GM19025 (cell line): ENCODE measurements at regions not wholly inside any gene's neighbourhood (a gene's known extent, or its start where the extent isn't known, plus 50 kb on each side); places are given as distances from the start of the nearest gene placed in this dataset.

Experiments
- ATAC-seq: cut with Tn5 transposase; IDR thresholded peaks from one replicate; pipeline ENCODE4 v1.9.1; 2021; ENCODE audit warnings: mild to moderate bottlenecking, low read depth, moderate library complexity; ENCODE audit not compliant: unreplicated experiment

DNA sequence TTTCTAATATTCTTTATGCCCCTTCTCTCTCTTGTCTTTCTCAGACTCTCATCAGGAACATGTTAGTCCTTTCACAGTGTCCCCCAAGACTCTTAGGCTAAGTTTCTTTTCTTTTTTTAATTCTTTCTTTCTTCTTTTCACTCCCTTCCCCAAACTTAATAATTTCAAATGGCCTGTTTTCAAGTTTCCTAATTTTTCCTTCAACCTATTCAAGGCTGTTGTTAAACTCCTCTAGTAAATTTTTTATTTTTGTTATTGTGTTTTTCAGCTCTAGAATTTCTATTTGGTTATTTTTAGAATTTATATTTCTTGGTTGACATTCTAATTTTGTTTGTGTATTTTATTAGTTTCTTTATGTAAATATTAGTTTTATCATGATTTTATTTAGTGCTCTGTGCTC lies 236.6 kb upstream of the GYPC start:
- no peak for ATAC-seq

DNA sequence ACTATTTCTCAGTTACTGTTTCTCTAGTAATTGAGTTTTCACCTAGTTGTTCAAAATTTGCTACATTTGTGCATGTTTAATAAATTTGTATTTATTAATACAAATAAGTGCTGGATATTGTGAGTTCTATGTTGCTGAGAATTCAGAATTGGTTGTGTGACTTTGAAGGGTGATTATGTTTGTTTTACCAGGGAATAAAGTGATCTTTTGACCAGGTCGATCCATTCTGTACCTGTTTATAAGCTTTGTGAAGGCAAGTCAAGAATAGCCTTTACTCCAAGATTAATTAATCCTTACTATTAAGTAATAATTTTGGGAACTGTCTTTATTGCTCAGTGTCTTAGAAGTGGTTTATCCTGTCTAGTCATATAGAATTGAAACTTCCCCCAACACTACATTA lies 230.0 kb upstream of the GYPC start:
- ATAC-seq, result no peak

DNA sequence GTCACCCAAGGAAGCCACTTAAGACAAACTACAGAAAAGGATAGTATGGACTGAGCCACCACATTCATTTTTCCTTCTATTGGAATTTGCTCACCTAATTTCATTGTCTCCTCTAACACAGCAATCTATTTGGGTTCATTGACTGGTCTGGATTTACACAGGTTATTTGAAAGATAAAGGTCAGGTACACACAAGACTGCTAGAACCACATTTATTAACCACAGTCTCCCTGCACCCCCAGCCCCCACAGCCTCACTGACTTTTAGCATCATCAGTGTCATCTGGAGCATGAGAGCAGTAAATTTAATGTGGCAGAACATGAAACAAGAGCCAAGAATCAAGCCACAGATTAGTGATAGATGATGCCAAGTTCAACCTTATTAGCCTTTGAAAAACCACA lies 226.9 kb upstream of the GYPC start:
- ATAC-seq, result no peak

DNA sequence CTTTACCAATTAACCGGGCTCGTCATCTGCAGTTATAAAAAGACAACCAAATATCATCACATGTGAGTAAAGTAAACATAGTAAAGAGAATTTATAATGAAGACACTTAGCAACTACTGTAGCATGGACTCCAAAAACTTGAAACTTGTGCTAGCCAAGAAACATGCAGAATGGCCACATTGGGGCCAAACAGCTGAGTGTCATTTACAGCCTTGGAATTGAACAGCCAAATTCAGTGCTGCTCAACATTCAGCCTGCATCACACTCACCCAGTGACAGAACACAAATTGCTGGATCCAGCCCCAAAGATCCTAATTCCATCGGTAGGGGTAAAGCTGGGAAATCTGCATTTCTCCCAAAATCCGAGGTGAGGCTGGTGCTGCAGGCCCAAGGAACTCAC lies 224.8 kb upstream of the GYPC start:
- ATAC-seq, result no peak

DNA sequence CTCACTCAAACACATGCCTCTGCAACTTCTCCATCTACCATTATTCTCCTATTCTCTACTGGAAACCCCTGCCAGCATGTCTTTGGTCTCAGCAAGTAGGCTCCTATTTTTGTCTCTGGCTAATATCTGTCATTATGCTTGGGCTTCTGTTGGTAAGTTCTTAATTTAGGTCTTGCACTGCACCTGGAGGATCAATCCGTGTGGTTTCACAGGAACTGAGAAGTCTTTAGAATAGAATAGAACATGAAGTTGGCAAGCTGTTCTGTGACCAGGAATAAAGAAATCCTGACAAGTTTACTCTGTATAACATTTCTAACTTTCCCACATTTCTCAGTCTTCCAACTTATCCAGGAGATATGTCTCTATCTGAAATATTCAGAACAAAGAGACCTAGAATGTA lies 219.5 kb upstream of the GYPC start:
- ATAC-seq, result no peak

DNA sequence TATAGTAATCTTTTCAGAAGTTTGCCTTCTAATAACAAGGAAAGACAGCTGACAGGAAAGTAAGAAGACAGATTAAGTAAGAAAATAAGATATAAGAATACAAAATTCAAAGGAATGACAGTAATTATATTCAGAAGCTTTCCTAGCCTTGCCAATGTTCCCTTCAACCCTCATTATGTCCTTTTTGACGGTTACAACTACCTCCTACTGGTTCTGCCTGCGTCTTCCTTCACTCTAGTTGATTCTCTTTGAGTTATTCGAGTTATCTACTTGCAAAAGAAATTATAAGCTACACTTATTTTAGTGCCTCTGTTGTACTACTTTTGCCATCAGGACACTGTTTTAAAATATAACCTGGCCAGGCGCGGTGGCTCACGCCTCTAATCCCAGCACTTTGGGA lies 218.9 kb upstream of the GYPC start:
- ATAC-seq, result no peak

DNA sequence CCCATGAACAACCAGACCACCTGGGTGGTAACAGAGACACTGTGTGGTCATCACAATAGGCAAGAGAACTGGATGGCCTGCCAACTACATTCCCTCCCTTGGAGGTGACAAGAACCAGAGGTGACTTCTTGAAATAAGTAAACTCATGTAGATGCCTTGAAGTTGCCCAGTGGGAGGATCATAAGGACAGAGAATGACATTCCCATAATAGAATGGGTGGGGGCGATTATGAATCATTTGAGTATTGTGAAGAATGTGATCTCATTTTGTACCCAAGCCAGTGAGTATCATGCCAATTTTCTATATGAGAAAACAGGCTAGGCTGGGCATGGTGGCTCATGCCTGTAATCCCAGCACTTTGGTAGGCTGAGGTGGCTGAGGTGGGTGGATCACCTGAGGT lies 211.4 kb upstream of the GYPC start:
- ATAC-seq, result no peak

DNA sequence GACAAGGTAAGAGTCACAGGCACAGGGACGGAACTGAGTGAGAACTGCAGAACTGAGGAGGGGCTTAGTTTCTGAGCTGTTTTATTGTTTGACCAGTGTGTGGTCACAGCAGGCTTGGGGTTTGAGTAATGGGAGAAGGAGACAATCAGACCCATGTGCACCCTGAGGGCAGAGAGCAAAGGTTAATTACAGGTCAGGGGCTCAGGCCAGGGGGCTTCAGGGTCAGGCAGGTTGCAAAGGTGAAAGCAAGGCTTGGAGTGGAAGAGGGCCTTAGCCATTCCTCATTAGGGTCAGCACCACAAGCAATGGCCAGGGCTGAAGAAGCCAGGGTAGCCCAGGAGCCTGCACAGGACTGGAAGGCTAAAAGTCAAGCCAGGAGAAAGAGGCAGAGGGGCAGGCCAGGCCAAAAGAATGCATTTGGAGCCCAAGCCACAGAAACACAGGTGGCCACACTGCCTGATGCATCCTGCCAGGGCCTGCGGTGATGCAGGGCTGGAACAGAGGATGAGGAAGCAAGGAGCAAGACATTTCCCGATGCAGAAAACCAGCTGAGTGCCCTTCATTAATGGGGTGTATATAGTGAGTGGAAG lies 209.8 kb upstream of the GYPC start:
- ATAC-seq, result no peak

DNA sequence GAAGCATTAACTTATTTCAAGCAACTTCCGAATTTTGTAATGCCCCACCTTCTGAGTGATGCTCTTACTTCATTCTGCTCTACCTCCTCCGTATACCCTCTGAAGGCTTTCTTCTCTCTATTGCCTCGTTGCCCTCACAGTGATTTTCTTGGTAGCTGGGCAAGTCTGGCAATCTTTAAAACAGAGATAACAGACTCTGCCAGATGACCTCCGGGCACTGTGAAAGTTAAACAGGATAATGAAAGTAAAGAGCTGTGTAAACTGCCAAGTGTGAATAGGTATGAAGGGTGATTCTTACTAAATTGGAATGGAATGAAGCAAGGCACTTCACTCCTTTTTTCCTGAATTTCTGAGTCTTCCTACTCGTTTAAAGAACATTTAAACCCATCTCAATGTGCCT lies 207.3 kb upstream of the GYPC start:
- no peak for ATAC-seq

DNA sequence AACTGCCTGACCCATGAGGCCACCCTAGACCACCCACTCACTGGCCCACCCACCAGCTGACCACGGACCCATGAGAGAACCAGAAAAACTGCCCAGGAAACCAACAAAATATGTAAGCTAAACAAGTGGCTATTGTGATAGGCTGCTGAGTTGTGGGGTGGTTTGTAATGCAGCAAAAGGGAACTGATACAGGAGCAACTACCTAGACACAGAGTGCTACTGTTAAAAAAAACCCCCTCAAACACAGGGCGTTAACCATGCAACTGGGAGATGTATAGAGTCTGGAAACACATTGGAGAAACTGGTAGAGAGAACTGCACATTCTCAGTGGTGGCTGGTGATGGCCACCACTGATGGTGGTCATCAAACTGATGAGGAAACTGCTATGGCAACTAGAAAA lies 206.3 kb upstream of the GYPC start:
- ATAC-seq, result peak; percentile 83

DNA sequence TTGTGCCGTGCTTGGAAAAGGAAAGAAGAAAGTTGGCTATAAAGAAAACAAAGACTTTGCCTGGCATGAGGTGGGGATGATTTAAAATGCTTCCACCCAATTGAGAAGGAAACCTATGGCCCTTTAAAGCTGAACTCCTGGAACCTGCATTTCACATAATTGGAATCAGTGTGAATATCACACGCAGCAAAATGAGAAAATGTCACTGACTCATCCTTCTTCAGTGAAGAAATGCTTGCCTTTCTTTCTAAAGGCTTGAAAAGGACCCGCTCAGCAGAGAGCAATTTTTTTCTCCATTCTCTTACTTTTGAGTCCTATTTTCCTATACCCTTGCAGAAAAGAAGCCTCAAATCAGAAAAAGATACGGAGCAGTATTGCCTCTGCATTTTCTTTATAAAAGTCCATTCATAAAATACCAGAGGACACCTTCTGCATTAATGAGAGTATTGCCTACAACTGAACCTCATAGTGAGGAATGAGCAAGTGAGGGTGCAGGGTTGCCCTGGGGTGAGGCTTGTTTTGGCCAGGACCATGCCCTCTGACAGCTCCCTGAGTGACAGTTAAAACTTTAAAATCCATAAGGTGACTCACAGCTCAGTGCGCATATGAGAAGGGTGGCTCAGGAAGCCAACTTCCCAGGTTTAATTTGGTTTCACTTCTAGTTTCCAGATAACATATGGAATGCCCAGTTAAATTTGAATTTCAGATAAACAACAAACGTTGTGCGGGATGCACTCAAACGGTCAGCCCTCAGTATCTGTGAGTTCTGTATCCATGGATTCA lies 191.9 kb upstream of the GYPC start:
- ATAC-seq, result no peak

DNA sequence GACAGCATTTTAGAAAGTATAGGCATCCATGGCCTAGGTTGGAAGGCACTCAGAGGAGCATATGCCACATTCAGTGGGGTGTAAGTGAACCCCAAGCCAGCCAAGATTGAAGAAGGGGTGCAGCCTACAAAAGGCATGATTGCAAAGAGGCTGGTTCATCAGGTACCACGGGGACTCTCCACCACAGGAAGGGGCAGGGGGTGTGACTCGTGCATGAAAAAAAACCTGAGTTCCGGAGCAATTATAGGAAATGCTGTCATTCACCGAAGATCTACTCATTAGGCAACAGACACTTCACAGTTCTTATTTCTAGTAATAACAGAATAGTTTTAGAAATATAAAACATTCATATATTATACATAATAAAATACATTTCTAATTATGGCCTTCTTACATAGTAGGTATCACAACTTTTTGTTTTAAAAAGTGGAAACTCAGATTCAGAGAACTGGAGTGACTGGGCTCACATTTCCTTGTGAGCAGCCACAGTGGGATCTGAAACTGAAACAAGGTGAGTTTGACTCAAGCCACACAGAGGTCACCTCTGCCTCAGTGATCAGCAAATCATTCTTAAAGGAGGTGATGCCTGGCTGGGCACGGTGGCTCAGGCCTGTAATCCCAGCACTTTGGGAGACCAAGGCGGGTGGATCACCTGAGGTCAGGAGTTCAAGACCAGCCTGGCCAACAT lies 188.4 kb upstream of the GYPC start:
- ATAC-seq, result peak; percentile 79

DNA sequence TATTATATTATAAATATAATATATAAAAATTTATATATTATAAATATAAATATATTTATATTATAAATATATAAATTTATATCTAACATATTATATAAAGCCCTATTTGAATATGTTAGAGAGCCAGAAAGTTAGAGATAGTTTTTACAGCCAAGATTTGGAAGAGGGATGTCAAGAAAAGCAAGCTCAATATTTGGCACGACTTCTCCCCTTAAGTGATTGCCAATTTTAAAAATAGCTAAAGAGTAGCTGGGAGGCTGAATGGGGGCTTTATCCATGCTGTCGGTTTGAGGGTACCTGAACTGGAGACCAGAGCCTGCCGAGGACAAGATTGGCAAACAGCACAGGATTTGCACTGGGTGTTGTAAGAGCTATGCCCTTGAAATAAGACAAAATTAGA lies 180.9 kb upstream of the GYPC start:
- ATAC-seq, result no peak

DNA sequence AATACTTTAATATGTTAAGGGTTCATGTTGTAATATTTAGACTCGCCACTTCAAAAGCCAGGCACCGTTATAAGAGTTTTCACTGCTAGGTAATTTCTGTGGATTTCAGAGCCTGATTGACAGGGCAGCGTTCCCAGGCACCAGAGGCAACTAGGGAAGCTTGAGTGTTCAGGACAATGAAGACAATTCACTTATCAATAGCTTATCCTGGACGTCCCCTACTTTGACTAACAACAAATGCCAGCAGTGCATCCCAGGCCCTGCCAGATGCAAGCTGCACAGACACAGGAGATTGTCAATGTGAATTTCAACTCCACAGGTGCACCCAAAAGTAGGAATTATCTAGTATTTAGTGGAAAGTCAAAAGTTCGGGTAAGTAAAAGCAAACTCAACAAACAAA lies 179.3 kb upstream of the GYPC start:
- ATAC-seq, result no peak

DNA sequence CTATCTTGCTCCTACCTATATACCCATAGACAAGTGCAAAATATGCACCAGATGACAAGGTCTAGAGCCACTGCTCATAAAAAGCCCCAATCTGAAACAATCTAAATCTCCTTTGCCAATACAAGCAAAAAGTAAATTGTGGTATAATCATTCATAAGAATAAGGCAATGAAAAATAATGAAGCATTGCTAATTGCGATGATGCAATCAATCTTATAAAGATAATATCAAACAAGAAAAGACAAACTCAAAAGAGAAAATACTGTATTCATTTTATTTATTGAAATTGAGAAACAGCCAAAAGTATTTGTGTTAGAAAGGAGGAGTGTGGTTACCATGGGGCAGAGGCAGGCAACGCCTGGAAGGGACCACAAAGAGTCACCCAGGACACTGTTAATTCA lies 175.9 kb upstream of the GYPC start:
- no peak for ATAC-seq

DNA sequence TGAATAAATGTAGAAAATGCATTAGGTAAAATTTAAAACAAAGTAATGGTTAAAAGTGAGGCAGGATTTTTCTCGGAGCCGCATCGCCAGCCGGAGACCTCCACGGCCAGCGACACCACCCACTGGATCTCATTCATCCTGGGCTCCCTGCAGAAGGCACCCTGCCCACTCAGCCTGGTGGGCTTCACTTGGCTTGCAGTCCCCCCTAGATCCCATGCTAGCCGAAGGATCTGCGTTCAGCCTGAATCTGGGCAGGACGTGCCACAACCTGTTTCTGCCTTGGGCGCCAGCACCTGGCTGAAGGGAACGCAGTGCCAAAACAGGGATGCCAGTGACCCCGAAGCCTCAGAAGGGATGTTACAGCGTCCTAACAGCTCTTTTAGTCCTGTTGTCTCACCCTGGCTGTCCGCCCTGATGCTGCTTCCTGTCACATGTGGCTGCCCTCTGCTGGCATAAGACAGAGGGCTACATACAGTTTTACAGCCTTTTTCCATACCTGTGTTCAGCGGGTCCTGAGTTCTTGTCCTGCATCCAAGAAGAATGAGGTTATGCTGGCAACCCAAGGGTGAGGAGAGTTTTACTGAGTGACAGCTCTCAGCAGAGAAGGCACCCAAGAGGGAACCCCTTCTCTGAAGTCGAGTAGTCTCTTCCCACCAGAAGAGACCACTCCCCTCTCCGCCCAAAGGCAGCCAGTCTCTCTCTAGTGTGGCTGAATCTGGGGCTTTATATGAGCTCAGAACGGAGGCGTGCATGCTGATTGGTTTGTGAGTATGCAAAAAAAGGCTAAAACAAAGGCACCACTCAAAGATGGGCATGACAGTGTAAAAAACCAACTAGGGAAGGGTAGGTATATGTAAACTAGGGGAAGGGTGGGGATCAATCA lies 173.1 kb upstream of the GYPC start:
- no peak for ATAC-seq

DNA sequence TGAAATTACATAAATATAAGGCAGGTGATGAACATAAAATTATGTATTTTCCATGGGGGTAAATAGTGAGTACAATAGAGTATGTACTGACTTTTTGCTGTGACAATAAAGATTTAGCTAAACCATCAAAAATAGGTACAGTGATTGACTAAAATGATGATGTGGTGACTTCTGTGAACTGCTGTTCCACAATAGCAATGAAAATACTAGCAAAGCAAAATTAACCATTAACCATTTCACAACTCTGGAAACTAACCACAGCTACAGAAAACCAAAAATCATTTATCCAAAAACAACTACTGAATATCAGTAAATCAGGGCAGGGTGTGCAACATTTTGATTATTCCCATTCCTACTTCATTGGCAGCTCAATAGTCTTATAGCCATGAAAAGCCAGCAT lies 161.4 kb upstream of the GYPC start:
- ATAC-seq, result no peak

DNA sequence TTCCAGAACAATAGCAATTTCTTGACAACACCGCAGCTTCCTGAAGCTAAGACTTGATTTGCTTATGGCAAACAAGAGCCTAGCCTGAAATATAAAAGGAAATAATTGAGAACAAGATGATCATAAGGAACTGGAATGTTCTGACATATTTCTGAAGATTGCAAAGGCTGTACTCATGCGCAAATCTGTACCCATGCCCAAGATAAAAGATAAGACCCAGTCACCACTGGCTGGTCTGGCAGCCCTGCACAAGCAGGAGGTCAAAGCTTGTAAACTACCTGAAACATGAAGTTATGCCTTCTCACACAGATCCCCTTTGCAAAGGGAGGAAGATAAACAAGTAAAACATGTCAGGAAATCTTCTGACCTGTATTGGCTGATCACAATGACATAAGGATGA lies 160.8 kb upstream of the GYPC start:
- no peak for ATAC-seq

DNA sequence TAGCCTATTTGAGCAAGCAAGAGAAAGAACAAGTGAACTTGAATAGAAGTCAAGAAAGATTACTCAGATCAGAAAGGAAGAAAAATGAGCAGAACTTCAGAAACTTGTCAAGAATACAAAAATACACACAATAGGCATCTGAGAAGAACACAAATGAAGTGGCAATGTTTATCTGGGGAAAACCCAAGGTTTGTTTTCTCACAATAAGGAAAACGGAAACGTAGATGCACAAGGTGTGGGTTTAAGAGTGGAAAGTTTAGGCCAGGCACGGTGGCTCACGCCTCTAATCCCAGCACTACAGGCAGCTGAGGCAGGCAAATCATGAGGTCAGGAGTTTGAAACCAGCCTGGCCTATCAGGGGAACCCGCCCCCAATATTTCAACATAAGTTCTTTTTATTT lies 159.5 kb upstream of the GYPC start:
- peak; percentile 88 for ATAC-seq

DNA sequence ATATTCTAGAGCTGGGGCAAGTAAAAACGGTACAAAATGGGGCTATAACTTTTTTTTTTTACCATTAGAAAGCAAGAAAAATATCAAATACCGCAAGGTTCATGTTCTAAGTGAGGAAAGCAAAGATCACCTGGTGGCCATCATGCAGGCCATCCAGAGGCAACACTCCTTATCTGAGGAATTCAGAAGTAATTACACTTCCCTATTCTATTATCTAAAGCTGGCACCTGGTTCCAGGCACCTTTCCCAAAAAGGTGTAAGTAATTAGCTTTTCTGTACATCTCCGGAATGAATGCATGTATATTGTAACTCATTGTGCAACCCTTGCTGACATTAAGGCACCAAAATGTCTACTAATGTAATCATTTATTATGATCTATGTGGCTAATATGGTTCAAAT lies 152.5 kb upstream of the GYPC start:
- ATAC-seq, result no peak

DNA sequence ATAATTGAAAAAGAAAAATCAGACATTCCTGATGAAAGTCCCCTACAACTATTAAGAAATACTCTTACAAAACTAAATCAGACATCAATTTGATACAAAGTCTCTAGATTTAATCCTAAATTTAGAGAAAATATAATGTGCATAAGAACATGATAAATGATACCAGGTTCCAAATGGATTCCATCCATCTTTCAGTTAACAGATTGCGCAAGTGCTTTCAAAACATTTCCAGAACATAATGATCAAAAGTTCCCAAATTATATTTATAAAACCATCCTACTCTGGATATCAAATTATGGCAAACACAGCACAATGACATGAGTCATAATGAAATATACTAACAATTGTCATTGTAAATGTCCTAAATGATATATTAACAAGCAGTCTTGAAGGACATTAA lies 151.0 kb upstream of the GYPC start:
- ATAC-seq, result no peak
